CD4-positive, alpha-beta T cell treated with Interleukin-1 beta for 1 hour (primary cell): ENCODE measurements at regions not wholly inside any gene's neighbourhood (a gene's known extent, or its start where the extent isn't known, plus 50 kb on each side); places are given as distances from the start of the nearest gene placed in this dataset.

ENCODE experiments used
- DNase-seq, 2 donors: peaks; one replicate each; pipeline ENCODE4 v3.0.0-alpha.2; 2020 to 2022

GRCh38 chr2:239640676-239641578 is 240.1 kb upstream of the HDAC4 start:
- no peak for DNase-seq

- no peak for DNase-seq
Observed at GRCh38 chr2:239640210-239640609, 239.4 kb upstream of the HDAC4 start.

- no peak for DNase-seq
Observed at GRCh38 chr2:239639421-239640185, 238.8 kb upstream of the HDAC4 start.

- no peak for DNase-seq
Observed at GRCh38 chr2:239638376-239638775, 237.6 kb upstream of the HDAC4 start.

- DNase-seq: no peak
Observed at GRCh38 chr2:239636808-239637207, 236.0 kb upstream of the HDAC4 start.

- DNase-seq: no peak
Observed at GRCh38 chr2:239634769-239635168, 233.9 kb upstream of the HDAC4 start.

- no peak for DNase-seq
Observed at GRCh38 chr2:239630618-239631286, 229.9 kb upstream of the HDAC4 start.

GRCh38 chr2:239629926-239630617 is 229.3 kb upstream of the HDAC4 start:
- DNase-seq: no peak

- no peak for DNase-seq
Observed at GRCh38 chr2:239626961-239627592, 226.3 kb upstream of the HDAC4 start.

- DNase-seq: peak in 1 of 2 donors; percentile 28
Observed at GRCh38 chr2:239625971-239626734, 225.3 kb upstream of the HDAC4 start.

GRCh38 chr2:239625156-239625845 is 224.5 kb upstream of the HDAC4 start:
- DNase-seq: no peak

GRCh38 chr2:239621611-239622010 is 220.8 kb upstream of the HDAC4 start:
- no peak for DNase-seq

- DNase-seq: no peak
Observed at GRCh38 chr2:239619369-239619768, 218.5 kb upstream of the HDAC4 start.

GRCh38 chr2:239616729-239617128 is 215.9 kb upstream of the HDAC4 start:
- no peak for DNase-seq

GRCh38 chr2:239612133-239612532 is 211.3 kb upstream of the HDAC4 start:
- no peak for DNase-seq

GRCh38 chr2:239611222-239611795 is 210.5 kb upstream of the HDAC4 start:
- no peak for DNase-seq

GRCh38 chr2:239610457-239611221 is 209.8 kb upstream of the HDAC4 start:
- no peak for DNase-seq

- DNase-seq: peak in 1 of 2 donors; percentile 39
Observed at GRCh38 chr2:239609607-239610310, 208.9 kb upstream of the HDAC4 start.

- DNase-seq: no peak
Observed at GRCh38 chr2:239609162-239609561, 208.3 kb upstream of the HDAC4 start.
